AML-193 (cell line): ENCODE measurements at regions not wholly inside any gene's neighbourhood (a gene's known extent, or its start where the extent isn't known, plus 50 kb on each side); places are given as distances from the start of the nearest gene placed in this dataset.

Experiments
- DNase-seq, 2 experiments: peaks; one replicate each; lab custom pipeline; 2025; lab: John Stamatoyannopoulos, UW

DNA sequence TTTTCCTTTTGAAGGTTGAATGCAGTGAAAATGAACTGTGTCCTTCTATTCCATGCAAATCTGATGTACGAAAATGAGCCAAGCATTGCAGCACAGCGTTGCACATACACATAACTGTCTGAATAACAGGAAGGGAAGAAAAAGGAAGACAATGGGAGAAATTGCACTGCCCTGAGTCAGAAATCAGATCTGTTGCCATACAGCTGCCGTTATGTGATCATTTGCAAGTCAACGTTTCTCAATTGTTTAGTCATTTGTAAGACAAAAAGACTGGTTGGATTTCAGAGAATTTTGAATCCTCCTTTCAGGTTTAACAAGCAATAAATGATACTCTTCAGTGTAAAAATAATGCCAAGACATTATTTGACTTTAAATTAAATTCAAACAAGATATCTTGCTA lies 284.1 kb downstream of the DSEL start:
- no peak for DNase-seq

DNA sequence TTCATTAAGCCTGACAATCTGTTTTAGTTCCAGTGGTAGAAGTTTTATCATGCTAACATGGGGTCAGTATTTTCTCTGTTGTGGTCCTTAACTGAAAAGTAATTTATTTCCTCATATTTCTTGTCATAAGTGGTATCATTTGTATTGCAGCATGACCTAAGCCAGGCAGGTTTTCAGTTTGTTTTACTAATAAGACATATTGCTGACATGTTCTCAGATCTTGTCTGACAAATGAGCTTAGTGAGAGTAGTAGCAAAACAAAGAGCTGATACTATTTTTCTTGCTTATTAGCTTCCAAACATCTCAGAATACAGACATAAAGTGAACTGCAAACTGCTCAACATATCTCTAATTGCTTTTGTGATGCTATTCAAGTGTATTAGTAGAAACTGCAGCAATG lies 293.6 kb downstream of the DSEL start:
- DNase-seq, result no peak

DNA sequence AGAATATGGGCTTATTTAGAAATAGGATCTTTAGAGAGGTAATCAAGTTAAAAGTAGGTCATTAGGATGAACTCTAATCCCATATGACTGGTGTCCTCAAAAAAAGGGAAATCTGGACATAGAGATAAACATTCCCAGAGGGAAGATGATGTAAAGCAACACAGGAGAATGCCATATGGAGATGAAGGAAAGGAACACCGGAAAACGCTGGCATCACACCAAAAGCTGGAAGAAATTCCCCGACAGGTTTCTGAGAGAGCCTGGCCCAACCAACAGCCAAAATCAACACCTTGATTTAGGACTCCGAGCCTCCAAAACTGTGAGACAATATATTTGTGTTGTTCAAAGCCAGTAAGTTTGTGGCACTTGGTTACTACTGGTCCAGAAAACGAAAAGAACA lies 296.7 kb downstream of the DSEL start:
- no peak for DNase-seq

DNA sequence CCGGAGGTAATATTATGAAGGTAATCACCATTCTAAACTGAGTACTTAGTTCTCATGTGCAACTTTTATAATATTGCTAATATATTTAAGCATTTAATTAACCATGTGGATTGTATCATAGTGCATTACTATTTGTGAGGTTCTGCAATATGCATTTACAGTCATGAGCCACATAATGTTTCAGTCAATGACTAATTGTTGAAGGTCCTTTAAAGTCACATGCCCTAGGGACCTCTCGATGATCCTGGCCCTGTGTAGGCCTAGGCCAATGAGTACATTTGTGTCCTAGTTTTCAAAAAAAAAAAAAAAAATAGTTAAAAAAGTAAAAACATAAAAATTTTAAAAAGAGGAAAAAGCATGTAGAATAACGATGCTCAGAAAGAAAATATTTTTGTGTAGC lies 298.0 kb downstream of the DSEL start:
- DNase-seq, result no peak

DNA sequence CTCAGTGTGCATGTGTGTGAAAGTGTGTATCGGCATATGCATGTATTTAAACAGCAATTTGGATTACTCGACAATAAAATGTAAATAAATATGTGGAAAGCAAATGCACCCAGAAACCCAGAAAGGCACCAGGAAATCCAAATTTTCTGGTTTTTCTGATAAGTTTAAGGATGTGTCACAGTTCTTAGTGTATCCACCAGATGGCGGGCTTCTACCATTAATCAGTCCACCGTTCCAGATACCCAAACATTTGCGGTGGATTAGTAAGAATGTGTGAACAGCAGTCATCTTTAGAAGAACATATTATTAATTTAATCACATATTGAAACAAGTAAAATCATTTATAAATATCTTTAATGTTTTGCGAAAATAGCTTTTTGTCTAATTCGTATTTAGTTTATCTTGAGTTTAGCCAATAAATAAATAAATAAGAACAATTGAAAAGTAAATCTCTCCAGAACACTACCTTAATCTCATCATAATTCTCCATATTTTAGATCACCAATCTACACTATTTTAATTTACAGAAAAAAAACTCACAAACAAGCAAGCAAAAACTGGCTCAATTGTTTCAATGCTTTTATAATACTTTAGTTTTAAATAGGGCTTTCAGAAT lies 298.9 kb downstream of the DSEL start:
- peak; percentile 33 to 37 for DNase-seq

DNA sequence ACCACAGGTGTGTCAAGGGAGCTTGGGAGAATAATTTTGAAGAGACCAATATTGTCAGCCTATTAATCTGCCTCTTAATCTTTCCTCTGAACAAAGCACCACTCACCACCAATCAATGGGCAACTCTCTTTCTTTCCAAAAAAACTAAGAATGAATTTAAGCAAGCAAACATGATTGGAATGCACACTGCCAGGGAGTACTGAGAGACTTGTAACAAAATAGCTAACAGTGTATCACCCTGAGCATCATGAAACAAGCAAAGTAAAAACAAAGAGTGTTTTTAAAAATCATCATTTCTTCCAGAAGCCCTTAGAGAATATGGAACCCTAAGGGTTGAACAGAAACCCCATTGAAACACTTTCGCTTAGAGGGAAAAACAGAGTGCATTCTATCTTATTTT lies 299.7 kb downstream of the DSEL start:
- DNase-seq, result no peak

DNA sequence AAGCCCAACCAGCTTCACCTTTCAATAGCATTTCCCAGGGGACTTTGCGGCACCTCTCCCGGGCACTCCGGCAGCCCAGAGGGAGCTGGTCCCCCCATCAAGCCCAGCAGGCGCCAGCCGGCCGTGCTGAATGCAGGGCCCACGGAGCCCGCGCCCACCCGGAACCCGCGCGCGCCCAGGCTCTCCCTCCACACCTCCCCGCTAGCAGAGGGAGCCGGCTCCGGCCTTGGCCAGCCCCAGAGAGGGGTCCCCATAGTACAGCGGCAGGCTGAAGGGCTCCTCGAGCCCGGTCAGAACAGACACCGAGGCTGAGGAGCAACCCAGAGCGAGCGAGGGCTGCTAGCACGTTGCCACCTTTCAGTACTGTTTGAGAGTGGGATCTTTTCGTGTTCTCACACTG lies 300.8 kb downstream of the DSEL start:
- no peak for DNase-seq

DNA sequence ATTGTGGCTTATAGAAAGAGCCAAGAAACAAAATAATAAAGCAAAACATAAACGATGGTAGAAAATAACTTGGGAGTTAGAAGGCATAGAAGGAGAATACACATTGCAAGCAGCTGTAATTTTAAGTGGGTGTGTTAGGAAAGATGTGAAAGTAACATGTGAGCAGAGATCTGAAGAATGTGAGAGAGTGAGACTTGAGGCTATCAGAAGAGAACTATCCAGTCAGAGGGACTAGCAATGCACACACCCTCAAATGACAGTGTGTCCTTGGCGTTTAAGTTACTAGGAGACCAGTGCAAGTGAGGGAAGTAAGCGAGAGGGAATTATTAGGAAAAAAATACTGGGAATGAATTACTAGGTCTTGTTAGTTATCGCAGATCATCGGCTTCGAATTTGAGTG lies 304.9 kb downstream of the DSEL start:
- no peak for DNase-seq

DNA sequence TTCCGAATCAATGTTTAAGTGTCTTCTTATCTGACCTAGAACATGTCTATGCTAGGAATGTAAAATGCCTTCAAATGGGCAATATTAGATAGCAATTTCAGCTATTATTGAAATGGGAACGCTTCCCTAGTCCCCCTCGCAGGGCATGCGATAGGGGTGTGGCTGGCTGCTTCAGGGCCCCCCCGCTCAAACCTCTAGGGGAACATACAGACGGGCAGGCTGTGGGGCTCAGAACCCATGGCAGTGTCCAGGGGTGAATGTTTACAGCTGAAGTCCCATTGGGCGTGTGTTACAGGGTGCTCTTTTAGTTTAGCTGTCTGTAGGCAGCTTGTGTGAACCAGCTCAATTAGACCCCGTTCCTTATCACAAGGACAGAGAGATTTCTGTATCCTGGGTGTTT lies 315.9 kb downstream of the DSEL start:
- DNase-seq, result no peak

DNA sequence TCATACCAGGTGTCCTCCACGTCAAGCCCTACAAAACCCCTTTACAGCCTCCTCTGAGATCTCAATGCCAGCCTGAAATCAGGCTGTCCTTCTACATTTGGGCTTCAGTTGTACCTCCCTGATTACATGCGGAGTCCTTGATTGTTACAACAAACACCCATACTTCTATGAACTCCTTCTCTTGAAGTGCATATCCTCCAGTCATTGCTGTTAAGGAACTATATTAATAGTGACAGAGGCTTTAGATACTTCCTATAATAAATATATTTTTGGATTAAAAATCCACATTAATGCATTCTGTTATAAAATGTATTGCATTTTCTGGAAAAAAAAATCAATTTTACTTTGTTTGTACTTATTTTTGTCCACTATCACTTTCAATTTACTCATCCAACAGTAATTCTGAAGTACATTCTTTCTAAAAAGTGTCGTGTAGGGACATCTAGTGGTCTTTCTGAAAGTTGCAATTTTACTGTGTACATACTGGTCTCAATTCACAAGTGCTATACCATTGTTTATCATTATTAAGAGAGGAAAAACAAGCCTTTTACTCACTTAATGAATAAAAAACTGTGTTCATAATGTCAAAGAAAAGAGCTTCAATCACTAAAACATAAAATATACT lies 316.4 kb downstream of the DSEL start:
- peak; percentile 45 to 52 for DNase-seq

DNA sequence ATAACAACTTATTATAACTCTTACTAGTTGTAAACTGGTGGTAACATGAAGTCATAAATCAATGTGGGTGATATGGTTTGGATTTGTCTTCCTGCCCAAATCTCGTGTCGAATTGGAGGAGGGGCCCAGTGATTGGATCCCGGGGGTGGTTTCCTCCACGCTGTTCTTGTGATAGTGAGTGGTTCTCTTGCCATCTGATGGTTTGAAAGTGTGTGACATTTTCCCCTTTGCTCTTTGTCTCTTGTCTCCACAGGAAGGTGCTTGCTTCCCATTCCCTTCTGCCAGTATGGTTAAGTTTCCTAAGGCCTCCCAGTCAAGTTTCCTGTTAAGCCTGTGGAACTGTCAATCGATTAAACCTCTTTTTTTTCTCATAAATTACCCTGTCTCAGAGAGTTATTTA lies 321.6 kb downstream of the DSEL start:
- no peak for DNase-seq

DNA sequence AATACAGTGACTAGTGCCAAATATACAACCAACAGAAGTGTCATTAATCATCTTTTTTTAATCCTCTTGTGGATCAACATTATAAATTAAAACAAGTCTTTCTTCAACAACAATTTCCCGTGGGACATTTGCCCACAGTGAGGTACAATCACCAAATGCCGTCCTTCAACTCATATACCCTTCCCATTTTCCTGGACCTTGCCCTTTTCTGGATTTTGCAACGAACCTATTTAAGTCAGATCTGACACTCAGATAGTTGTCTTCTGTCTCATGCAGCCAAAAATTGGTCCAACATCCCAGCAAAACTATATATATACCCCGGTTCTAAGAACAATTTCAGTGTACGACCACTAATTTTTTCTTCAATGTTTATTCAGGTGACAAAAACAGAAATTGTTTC lies 324.0 kb downstream of the DSEL start:
- DNase-seq, result no peak

DNA sequence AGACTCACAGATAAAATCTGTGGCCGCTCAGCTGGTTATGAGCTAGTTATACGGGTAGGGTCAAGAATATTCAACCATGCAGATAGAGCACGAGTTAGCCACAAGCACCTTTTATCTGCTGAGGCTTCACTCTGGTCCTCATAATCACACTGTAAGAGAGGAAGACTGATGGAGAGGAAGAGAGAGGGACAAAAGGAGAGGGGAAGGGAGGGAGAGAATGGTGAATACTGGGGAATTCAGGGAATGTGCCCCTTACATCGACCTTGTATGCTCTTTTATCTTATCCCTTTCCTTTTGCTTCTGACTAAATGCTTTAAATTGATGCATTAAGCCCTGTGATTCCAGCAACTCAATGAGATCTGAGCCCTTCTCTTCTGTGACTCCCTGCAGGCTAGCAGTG lies 333.1 kb downstream of the DSEL start:
- DNase-seq, result no peak

DNA sequence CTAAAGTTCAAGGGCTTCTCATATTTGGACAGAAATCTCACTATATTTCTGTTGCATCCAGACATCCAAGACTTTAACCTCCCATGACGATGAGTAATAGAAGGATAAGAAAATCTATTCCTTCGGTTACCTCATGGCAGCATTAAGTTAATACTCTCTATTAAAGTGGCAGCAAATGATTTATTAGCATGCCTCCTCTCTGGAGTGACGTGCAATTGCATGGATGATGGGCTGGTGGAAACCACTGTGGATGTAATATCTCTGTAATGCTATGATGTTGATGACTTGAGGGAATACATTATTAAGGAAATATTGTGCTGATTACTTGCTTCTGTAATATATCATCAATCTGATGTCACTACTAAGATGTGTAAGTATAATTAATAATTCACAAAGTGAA lies 336.8 kb downstream of the DSEL start:
- DNase-seq, result no peak

DNA sequence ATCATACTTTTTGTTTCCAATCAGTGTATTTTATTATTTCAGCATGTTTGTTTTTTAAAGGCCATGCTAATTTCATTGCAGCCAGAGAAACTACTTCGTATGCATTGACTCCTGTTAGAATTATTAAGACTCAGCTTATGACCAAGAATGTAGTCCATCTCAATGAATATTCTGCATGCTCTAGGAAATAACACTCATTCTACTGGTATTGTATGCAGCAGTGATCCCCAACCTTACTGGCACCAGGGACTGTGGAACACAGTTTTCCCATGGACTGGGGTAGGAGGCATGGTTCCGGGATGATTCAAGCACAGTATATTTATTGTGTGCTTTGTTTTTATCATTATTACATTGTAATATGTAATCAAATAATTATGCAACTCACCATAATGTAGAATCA lies 356.9 kb downstream of the DSEL start:
- DNase-seq, result no peak

DNA sequence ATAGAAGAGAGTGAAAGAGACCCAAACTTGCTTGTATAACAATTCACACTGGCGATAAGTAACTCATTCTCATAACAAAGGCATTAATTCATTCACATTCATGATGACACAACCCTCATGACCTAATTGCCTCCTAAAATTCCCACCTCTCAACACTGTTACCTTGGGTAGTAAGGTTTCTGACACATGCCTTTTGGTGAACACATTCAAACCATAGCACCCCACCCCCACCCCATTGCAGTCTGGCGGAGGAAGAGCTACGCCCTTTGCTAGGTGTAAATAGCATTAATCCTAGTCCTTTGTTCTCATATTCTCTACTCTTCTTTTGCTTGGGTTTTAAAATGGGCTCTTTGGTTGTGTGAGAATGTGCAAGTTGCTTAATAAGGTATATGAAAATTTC lies 361.5 kb downstream of the DSEL start:
- DNase-seq, result no peak

DNA sequence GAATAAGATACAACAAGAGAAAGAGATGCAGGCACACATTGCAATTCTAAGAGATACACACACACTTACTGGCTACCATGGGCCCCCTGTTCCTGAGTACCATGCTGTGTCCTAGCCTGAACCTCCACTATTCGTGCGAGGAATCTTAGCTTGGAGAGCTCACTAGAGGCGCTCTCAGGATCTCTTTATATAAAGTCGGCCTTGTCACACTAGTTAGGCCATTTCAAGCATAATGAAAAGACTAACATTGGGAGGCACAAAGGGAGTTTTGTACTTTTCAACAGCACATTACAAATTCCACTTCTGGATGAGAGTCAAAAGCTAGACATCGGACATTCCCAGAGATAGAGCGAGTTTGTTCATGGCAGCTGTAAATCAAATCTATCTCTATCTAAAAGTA lies 365.2 kb downstream of the DSEL start:
- no peak for DNase-seq

DNA sequence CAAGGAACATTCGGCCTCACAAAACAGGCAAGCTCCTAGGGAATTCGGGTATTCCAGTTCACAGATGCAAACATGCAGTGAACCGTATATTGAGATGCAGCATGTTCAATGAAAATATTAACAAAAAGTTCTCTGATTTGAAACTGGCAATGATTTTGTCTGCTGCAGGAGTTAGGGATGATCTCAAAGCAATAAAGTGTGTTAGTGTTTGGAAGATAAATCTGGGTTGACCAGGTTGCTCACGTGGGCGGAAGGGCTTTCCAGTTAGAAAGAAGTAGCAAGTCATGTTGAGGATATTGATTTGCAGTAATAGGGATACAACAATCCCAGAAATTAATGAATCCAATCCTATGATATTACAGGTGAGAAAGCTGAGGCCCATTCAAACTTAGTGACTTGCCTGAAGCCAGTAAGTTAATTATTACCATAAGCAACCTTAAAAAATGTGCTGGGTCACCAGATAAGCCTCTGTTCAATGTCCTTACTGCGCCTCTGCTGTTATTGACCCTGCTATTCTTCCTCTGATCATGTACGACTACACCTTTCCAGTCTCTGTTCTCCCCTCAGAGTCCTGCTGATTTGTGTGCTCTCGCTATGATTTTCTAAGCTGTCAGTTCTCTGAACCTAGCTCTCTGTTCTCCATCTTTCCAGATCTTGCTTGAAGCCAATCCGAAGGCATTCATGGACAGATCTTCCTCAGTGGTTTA lies 370.8 kb downstream of the DSEL start:
- no peak for DNase-seq

DNA sequence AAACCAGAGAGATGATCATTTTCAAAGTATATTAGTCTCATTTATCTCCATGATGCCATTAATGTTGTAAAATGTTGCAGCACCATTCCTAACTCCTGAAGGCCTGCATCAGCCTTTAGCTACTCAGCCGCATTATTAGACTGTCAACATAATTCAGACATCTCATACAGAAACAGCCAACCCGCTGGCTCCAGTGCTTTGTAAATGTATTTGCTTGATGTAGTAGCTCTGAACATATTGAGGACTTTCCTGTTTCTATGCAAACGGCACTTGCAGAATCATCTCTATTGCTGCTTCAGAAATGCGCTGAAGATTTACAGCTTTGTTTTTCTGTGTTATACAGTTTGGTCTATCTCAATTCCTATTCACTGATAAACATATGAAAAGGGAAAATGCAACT lies 372.2 kb downstream of the DSEL start:
- no peak for DNase-seq

DNA sequence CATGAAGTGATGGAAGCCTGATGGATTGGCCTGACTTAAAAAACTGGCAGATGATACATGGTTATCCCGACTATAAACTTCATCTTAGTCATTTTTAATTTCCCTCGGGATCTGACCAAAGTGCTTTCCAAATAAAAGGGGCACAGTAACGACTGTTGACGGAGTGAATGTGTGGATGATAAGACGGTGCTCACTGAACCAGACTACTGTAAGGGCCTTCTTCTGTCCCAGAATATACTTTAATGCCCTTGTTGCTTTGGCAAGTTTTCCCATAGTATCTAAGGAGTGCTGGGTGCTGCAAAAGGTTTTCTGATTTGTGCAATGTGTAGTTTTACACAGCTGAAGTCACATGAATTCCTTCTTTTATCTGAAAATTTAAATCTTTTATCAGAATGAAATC lies 373.5 kb downstream of the DSEL start:
- DNase-seq, result no peak

DNA sequence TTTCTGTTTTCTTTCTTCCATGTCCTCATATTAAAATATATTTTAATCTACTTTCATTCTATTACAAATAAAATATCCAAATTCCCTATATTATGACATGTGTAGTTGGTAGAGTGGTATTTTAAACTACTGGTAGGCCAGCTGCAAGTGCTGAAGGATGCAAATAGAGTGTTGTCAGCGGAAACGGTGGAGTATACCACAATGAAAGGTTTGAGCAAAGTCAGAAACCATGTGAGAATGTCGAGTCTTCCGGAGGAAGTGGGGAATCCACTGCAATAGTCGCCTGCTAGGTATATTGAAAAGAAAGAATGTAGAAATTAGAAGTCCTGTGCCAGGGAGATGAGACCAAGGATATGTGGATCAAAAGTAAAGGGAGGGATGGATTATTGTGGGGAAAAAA lies 373.9 kb downstream of the DSEL start:
- no peak for DNase-seq

DNA sequence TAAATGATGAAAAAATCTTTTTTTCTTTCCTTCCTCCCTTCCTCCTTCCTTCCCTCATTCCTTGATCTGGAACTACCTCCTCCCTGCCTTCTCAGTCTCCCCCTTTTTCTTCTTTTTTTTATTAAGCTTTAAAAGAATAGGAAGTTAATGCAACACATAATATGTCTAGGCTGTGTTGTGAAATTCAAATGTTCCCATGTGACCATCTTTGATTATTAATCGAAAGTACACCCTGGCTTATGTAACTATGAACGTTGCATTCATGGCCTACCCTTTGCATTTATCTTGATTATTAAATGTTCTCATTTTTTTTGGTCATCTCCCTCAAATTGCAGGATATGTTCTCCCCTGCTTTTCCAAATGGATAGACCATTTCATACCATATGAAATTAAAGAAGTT lies 376.0 kb downstream of the DSEL start:
- no peak for DNase-seq

DNA sequence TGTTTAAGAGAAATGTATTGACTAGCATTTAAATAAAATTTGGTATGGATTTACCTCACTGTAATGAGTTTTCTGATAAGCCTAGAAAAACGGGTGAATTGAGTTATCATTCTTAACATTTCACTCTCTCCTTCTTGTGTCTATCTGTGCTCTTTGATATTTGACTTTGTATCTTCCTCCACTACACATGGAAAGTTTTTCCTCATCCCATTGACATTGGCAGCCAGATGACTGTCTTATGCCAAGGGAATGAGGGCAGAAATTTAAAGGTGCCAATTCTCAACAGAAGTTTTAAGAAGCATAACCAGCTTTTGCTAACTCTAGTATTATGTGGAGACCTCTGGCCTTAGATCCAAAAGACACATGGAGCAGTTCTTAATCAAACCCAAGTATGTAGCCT lies 376.6 kb downstream of the DSEL start:
- DNase-seq, result no peak

DNA sequence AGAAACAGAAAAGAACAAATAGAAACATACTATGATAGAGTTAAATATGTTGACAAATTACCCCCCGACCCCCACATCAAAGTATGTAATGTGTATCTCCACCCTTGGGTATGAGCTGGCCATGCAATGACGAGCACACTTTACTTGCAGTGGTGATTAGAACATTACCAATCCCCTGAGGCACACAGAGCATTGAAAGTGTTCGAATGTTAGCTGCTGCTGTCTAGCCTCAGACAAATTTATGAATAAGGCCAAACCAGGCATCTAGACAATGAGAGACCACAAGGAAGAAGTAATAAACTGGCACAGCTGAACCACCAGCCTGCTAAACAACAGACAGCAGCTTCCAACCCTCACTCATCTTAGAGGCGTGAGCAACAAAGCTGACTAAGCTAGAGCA lies 380.5 kb downstream of the DSEL start:
- no peak for DNase-seq
